ENCODE measurements at regions not wholly inside any gene's neighbourhood (a gene's known extent, or its start where the extent isn't known, plus 50 kb on each side); places are given as distances from the start of the nearest gene placed in this dataset.

DNA sequence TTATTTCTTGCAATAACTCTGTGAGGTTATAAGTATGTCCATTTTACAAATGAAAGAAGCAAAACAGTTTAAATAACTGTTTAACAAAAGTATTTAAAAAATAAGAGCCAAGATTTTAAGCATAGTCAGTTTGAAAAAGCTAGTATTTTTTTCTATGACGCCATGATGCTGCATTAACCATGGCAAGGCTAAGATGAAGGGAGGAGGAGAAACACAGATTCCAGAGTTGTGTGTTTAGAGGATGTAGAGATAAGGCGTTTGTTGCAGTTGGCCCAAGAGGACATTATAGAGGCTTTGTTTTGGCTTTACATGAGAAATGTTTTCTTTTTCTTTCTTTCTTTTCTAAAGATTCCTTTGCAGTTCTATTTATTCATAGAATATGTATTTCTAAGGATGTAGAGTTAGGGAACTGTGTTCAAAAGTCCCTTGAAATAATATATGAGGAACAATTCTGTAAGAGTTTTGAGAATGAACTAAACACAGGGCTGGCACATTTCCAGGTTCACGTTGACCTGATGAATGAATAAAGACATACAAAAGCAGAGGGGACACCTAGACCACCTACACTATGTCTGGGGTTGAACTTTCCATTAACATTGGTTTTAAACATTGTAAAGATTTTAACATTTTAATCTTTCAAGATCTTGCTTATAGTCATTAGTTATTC is 244.2 kb downstream of the KCNS3 start:
- DNase-seq (ENCODE audit: low read depth, low spot score) = no peak
- no peak for TF ChIP-seq POLR2AphosphoS5 (IDR thresholded peaks at IDR 0.05; ENCODE audit: borderline replicate concordance, low read depth, low read length)
- TF ChIP-seq FOXP2 (optimal IDR thresholded peaks at IDR 0.05; ENCODE audit: control extremely low read depth, extremely low read length, insufficient read depth) = no peak
- TF ChIP-seq EZH2 (IDR thresholded peaks at IDR 0.05) = no peak
- Histone ChIP-seq H3K4me3 (no peak overlapping the region), H3K9ac (ENCODE audit: insufficient read length) (no peak overlapping the region), H3K27ac (no peak overlapping the region), H3K36me3 (ENCODE audit: insufficient read depth, low read length) (no peaks in the 10 kb centered on the region), H3K9me3 (ENCODE audit: low read depth, low read length) (no peaks in the 10 kb centered on the region)

- no peak for DNase-seq (ENCODE audit: low read depth, low spot score)
- no peak overlapping the region for H3K4me3 ChIP-seq
- H3K9me3 ChIP-seq (ENCODE audit: low read depth, low read length) = no peaks in the 10 kb centered on the region
- no peaks in the 10 kb centered on the region for H3K36me3 ChIP-seq (ENCODE audit: insufficient read depth, low read length)
- H3K9ac ChIP-seq (ENCODE audit: insufficient read length) = no peak overlapping the region
- TF ChIP-seq FOXP2 (optimal IDR thresholded peaks at IDR 0.05; ENCODE audit: control extremely low read depth, extremely low read length, insufficient read depth) = no peak
- no peak for TF ChIP-seq EZH2 (IDR thresholded peaks at IDR 0.05)
- no peak for TF ChIP-seq POLR2AphosphoS5 (IDR thresholded peaks at IDR 0.05; ENCODE audit: borderline replicate concordance, low read depth, low read length)
- H3K27ac ChIP-seq = no peak overlapping the region
Observed at GRCh38 chr2:18119883-18120282, 241.4 kb downstream of the KCNS3 start.

DNA sequence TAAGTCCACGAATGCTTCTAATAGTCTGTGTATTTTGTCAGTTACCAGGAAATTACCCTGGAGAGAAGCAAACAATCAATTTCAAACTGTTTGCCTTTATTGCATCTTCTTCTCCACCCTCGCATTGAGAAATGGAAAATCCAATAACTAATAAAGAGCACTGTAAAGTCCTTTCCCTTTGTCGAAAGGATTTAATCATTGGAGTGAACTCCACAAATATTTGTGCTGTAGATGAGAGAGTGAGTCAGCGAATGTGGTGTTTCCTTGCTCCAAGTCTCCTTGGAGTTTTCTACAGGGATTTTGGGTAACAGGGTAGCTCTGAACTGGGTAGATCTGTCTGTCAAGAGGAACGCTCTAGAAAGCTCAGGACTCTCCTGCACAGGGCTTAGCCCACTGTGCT is 240.2 kb downstream of the KCNS3 start:
- no peak for TF ChIP-seq FOXP2 (optimal IDR thresholded peaks at IDR 0.05; ENCODE audit: control extremely low read depth, extremely low read length, insufficient read depth)
- TF ChIP-seq POLR2AphosphoS5 (IDR thresholded peaks at IDR 0.05; ENCODE audit: borderline replicate concordance, low read depth, low read length) = no peak
- TF ChIP-seq EZH2 (IDR thresholded peaks at IDR 0.05) = no peak
- Histone ChIP-seq H3K27ac (no peak overlapping the region), H3K9ac (ENCODE audit: insufficient read length) (no peak overlapping the region), H3K4me3 (no peak overlapping the region), H3K9me3 (ENCODE audit: low read depth, low read length) (no peaks in the 10 kb centered on the region), H3K36me3 (ENCODE audit: insufficient read depth, low read length) (no peaks in the 10 kb centered on the region)
- no peak for DNase-seq (ENCODE audit: low read depth, low spot score)

- H3K4me3 ChIP-seq = no peak overlapping the region
- H3K9me3 ChIP-seq (ENCODE audit: low read depth, low read length) = no peaks in the 10 kb centered on the region
- TF ChIP-seq EZH2 (IDR thresholded peaks at IDR 0.05) (no peak), FOXP2 (optimal IDR thresholded peaks at IDR 0.05; ENCODE audit: control extremely low read depth, extremely low read length, insufficient read depth) (no peak), POLR2AphosphoS5 (IDR thresholded peaks at IDR 0.05; ENCODE audit: borderline replicate concordance, low read depth, low read length) (no peak)
- no peaks in the 10 kb centered on the region for H3K36me3 ChIP-seq (ENCODE audit: insufficient read depth, low read length)
- no peak for DNase-seq (ENCODE audit: low read depth, low spot score)
- H3K9ac ChIP-seq (ENCODE audit: insufficient read length) = no peak overlapping the region
- H3K27ac ChIP-seq = no peak overlapping the region
Observed at GRCh38 chr2:18117592-18117991, 239.1 kb downstream of the KCNS3 start.

- TF ChIP-seq POLR2AphosphoS5 (IDR thresholded peaks at IDR 0.05; ENCODE audit: borderline replicate concordance, low read depth, low read length) = no peak
- no peak for TF ChIP-seq EZH2 (IDR thresholded peaks at IDR 0.05)
- no peak for TF ChIP-seq FOXP2 (optimal IDR thresholded peaks at IDR 0.05; ENCODE audit: control extremely low read depth, extremely low read length, insufficient read depth)
- no peak for DNase-seq (ENCODE audit: low read depth, low spot score)
Observed at GRCh38 chr2:18110222-18110621, 231.8 kb downstream of the KCNS3 start.

DNA sequence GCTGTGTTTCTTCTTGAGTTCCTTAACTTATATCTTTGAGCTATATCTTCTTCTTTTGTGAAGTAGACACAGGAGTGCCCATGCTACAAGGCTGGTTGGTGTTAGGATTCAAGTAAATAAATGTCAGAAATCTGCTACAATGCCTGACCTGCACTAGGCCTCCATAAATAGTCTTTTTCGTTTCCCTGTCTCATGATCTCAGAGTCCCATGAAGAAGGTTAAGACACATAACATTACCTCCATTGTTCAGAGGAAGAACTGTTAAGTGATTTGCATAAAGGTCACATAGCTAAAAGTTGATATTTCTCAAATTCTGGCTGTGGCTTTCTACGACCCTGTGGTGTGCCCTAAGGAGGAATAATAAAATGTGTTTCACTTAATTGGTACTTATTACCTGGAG is 228.4 kb downstream of the KCNS3 start:
- Histone ChIP-seq H3K27ac (no peak overlapping the region), H3K4me3 (no peak overlapping the region), H3K36me3 (ENCODE audit: insufficient read depth, low read length) (no peaks in the 10 kb centered on the region), H3K9me3 (ENCODE audit: low read depth, low read length) (no peaks in the 10 kb centered on the region), H3K9ac (ENCODE audit: insufficient read length) (no peak overlapping the region)
- TF ChIP-seq FOXP2 (optimal IDR thresholded peaks at IDR 0.05; ENCODE audit: control extremely low read depth, extremely low read length, insufficient read depth) = no peak
- TF ChIP-seq EZH2 (IDR thresholded peaks at IDR 0.05) = no peak
- no peak for TF ChIP-seq POLR2AphosphoS5 (IDR thresholded peaks at IDR 0.05; ENCODE audit: borderline replicate concordance, low read depth, low read length)
- no peak for DNase-seq (ENCODE audit: low read depth, low spot score)

More at GRCh38 chr2:18110222-18110621, 231.8 kb downstream of the KCNS3 start:
- Histone ChIP-seq H3K4me3 (no peak overlapping the region), H3K9me3 (ENCODE audit: low read depth, low read length) (no peaks in the 10 kb centered on the region), H3K27ac (no peak overlapping the region), H3K36me3 (ENCODE audit: insufficient read depth, low read length) (no peaks in the 10 kb centered on the region), H3K9ac (ENCODE audit: insufficient read length) (no peak overlapping the region)

GRCh38 chr2:18105929-18106328 is 227.5 kb downstream of the KCNS3 start:
- H3K9ac ChIP-seq (ENCODE audit: insufficient read length) = no peak overlapping the region
- TF ChIP-seq EZH2 (IDR thresholded peaks at IDR 0.05) (no peak), FOXP2 (optimal IDR thresholded peaks at IDR 0.05; ENCODE audit: control extremely low read depth, extremely low read length, insufficient read depth) (no peak), POLR2AphosphoS5 (IDR thresholded peaks at IDR 0.05; ENCODE audit: borderline replicate concordance, low read depth, low read length) (no peak)
- no peaks in the 10 kb centered on the region for H3K36me3 ChIP-seq (ENCODE audit: insufficient read depth, low read length)
- DNase-seq (ENCODE audit: low read depth, low spot score) = no peak
- H3K27ac ChIP-seq = no peak overlapping the region
- H3K9me3 ChIP-seq (ENCODE audit: low read depth, low read length) = no peaks in the 10 kb centered on the region
- no peak overlapping the region for H3K4me3 ChIP-seq

DNA sequence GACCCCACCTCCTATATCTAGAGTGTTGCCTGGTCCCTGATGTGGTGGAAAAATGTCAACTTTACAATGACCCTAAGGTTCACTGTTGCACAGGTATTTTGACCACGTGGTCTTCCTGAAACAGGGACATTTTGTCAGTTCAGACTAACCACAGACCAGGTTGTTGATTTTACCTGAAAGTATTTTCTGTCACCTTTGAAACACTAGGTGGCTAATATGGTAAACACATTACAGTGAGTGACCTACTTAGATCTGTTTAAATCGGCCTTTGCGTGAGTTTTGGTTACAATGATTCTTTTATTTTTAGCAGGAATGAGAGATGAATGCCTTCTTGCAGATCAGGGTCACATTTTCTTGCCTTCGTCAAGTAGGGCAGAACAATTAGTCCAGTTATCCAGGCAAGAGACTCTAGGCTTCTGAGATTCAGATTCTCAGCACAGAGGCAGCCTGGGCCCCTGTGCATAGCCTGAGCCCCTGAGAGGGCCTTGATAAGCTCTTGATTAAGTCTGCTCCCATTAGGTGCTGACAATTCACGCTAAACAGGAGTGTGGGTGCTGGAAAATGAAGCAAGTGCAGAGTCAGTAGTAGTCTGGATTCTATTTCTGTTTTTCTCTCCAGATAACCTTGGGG is 226.2 kb downstream of the KCNS3 start:
- no peaks in the 10 kb centered on the region for H3K9me3 ChIP-seq (ENCODE audit: low read depth, low read length)
- no peak overlapping the region for H3K27ac ChIP-seq
- TF ChIP-seq FOXP2 (optimal IDR thresholded peaks at IDR 0.05; ENCODE audit: control extremely low read depth, extremely low read length, insufficient read depth) (no peak), EZH2 (IDR thresholded peaks at IDR 0.05) (no peak), POLR2AphosphoS5 (IDR thresholded peaks at IDR 0.05; ENCODE audit: borderline replicate concordance, low read depth, low read length) (no peak)
- no peak overlapping the region for H3K4me3 ChIP-seq
- no peaks in the 10 kb centered on the region for H3K36me3 ChIP-seq (ENCODE audit: insufficient read depth, low read length)
- no peak overlapping the region for H3K9ac ChIP-seq (ENCODE audit: insufficient read length)
- no peak for DNase-seq (ENCODE audit: low read depth, low spot score)

All from SK-N-MC (cell line).